ENCODE measurements at regions not wholly inside any gene's neighbourhood (a gene's known extent, or its start where the extent isn't known, plus 50 kb on each side); places are given as distances from the start of the nearest gene placed in this dataset.

DNA sequence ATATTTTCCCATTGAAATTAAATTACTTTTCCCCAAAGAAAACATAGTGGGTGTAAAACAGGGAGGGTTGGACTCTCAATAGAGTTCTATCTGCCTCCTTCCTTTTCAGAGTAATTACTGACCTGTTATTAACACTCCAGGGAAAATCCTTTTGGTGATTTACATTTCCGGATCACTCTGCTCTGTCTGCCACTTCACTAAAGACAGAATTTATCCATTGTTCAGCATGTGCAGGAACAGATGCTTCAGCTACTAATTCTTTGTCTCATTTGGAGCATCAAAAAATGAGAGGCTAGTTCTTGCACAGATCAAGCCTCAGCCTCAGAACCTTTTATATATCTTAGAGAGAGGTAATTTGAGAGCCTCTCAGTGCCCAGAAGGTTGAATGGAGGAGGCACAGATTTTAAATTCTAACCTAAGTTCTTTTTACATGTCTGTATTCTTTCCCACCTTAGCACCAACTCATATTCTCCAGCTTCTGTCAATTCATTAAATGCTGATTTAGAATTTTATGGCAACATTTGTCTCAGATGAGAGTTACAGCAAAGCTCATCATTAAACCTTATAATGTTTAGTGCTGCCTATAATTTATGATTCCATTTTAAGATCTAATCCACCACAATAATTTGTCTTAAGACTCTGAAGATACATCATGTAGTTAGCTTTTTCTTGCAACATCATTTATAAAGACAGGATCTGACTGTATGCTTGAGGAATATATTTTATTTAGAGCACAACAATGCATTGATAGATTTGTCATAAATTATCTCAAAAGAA lies 1494.4 kb downstream of the STIM2 start:
- DNase-seq, result no peak

GRCh38 chr4:28357990-28358389 lies 1497.3 kb downstream of the STIM2 start:
- peak; percentile 5 to 11 for DNase-seq

- DNase-seq, result no peak
These were observed 1498.0 kb downstream of the STIM2 start for GRCh38 chr4:28358606-28359005.

DNA sequence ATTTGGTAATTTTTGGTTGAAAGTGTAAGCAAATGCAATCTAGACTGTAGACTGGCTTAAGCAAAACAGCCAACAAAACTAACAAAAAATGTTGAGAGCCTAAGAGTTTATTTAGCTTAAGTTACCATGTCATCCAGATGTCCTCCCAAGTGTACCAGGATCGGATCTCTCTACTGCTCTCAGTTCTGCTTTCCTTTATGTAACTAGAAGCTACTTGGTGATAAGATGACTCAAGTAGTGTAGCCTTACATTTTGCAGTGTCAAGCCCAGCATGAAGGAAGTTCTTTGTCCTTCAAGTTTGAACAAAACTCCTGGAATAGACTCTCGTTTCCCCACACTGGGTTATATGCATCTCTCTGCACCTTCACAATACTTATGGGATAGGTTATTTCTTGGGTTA lies 1500.0 kb downstream of the STIM2 start:
- no peak for DNase-seq

DNA sequence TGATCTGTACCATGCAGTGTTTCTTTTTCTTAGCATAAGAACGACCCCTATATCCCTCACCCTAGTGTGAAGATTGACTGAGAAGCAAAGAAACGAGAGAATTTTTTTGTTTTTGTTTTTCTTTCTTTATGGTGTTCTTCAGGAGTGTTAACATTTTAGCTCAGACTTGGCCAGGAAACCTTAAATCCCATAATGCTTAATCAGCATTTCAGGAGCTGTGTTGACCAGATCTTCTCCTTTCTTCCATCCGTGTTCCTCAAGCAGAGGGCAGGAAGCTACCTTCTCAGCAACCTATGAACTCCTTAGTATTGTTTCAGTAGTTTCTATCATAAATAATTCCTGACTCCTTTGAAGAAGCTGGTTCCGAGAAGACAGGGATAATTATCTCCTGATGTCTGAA lies 1501.5 kb downstream of the STIM2 start:
- no peak for DNase-seq

GRCh38 chr4:28369499-28369898 lies 1508.9 kb downstream of the STIM2 start:
- DNase-seq, result no peak

DNA sequence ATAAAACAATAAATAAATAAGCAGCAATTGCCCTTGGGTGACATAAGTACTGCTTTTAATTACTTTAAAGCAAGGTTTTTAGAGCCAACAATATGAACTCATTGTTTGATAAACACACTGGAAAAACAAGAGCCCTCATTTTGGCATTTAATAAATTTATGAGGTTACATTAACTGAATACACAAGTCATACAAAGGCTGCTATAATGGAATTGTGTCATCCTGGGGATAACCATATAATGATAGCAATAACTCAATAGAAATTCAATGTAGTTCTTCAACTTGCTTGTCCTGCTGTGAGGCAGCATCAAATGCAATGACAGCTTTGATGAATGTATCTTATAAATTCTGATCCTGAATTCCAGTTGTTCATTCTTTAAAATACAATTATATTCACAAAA lies 1512.5 kb downstream of the STIM2 start:
- no peak for DNase-seq

DNA sequence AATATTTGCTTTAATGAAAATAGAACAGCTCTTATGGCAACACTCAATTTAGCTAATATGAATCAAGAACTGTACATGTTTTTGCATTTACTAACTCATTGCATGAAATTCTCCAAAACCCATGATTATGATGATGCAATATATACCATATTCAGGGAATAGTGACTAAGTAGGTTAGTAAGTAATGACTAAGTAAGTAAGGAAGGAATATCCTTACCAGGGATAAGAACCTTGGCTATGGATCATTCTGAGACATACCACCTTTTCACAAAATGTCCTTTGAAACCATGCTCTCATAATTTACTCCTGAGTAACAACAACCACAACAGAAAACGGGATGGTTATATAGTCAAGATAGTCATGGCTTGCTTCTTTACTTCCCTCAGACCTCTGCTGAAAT lies 1513.0 kb downstream of the STIM2 start:
- DNase-seq, result no peak

DNA sequence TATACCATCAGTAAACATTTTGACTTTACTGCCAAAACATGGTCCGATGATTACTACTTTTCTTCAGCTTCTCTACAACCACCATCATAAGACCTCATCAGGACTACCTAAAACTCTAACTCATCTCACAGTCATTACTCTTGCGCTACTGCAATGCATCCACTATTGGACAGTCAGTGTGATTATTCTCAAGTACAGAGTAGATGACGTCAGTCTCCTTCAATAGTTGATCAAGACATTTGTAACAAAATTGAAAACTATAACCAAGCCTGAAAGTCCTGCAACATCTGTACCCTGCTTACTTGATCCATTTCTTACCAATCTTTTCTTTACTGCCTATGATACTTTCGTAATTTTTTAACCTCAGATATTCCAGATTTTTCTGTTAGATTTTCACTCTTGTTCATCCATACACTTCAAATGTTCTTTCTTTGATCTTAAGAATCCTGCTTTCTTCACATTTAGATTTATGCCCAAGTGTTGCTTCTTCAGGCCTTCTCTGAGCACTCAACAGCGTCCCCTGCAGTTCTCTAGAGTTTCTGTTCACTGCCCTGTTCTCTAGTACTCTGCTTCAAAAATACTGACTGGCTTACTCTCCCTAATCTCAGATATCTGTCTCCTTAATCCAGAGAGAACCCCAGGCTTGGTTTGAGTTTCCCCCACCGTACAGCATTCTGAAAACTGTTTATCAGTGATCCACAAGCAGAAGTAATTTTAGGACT lies 1517.6 kb downstream of the STIM2 start:
- no peak for DNase-seq

DNA sequence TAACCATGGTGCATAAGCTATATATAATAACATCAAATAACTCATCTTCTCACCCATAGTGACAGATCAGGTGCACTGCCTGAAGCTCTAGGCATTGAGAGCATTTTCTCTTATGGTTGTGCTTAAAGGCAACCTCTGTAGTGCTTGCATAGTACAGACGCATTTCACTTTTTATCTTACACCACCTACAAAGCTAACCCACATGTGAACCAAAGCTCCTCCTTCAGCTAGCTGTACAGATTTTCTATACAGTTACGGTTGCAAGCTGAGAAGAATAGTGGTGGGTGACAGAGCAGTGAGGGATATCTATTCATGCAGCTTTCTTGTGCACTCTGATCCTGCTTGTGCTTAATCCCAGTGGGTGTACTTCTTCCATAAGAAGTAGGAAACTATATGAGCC lies 1525.2 kb downstream of the STIM2 start:
- no peak for DNase-seq

GRCh38 chr4:28386776-28387175 lies 1526.1 kb downstream of the STIM2 start:
- DNase-seq, result no peak

- no peak for DNase-seq
These were observed 1527.8 kb downstream of the STIM2 start for GRCh38 chr4:28388471-28388870.

- no peak for DNase-seq
These were observed 1531.2 kb downstream of the STIM2 start for GRCh38 chr4:28391877-28392276.

GRCh38 chr4:28402751-28403150 lies 1542.1 kb downstream of the STIM2 start:
- DNase-seq, result no peak

DNA sequence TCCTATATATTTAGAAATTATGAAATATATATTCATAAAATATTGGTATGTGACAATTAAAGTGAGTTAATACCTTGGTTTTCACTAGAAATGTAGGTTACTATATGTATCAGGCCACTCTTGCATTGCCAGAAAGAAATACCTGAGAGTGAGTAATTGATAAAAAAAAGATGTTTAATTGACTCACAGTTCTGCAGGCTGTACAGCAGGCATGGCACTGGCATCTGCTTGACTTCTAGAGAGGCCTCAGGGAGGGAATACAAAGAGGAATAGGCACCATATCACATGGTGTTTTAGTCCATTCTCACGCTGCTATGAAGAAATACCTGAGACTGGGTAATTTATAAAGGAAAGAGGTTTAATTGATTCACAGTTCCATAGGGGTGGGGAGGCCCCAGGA lies 1560.6 kb downstream of the STIM2 start:
- no peak for DNase-seq

- DNase-seq, result no peak
These were observed 1565.6 kb downstream of the STIM2 start for GRCh38 chr4:28426251-28426650.

DNA sequence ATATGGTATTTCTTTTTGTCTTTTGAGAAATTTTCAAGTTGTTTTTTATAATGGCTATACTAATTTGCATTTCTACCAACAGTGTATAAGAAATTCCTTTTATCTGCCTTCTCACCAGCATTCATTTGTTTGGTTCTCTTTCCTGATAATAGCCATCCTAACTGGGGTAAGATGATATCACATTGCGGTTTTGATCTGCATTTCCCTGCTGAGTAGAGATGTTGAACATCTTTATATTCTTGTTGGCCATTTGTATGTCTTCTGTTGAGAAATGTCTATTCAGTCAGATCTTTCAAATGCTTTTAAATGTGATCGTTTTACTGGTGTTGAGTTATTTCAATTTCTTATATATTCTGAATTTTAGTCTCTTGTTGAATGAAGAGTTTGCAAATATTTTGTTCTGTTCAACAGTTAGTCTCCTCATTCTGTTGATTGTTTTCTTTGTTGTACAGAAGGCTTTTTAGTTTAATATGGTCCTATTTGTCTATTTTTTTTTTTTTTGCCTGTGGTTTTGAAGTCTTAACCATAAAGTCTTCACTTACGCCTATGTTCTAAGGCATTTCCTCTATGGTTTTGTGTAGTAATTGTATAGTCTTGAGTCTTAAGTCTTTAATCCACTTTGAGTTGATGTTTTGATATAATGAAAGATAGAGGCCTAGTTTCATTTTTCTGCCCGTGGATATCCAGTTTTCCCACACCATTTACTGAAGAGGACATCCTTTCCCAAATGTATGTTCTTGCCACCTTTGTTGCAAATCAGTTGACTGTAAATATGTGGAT lies 1566.9 kb downstream of the STIM2 start:
- DNase-seq, result no peak

- no peak for DNase-seq
These were observed 1571.8 kb downstream of the STIM2 start for GRCh38 chr4:28432348-28433025.

DNA sequence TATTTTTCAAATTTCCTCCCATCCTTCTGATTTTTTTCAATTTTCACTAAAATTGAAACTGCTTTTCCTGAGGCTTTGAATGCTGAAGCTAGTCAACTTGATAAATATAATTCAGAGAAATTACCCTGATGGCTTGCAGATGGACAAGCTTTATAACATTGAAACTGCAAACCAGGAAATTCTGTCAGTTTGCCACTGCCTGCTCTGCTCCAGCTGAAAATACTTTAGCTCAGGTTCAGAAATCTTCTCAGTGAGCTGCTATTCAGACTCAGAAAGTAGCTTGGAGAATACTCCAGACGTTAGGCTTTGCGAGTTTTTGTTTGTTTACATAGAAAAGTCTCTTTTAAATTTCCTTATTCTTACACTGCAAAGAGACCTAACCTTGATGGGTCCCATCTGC lies 1574.7 kb downstream of the STIM2 start:
- no peak for DNase-seq

DNA sequence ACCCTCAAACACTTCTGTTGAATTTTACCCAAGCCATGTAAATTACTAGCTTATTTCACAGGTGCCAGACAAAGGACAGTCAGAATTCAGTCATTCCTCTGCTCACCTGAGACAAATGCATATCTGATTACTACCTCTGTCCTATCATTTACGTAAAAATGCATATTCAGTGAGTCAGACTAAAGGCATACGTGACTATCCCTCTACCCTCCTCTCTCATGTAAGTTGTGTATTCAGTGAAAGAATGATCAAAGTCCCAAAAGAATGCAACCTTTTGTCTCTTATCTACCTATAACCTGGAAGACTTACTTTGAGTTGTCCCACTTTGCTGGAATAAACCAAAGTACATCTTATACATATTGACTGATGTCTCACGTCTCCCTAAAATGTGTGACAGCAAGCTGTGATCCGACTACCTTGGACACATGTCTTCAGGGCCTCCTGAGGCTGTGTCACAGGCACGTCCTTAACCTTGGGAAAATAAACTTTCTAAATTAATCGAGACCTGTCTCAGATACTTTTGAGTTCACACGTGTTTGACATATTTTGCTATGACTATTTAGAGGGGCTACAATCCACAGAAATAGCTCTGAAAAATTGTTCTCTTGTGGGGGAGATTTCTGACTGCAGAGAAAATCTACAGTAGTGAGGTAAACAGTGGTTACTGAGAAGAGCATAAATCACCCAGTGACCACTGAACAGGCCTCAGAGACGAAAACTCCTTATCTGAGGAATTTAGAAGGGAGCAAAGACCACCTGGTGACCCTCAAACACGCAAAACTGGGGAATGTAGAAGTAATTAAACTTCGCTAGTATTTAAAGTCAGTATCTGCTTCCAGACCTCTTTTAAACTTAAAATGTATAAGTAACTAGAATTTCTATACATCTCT lies 1575.8 kb downstream of the STIM2 start:
- DNase-seq, result no peak

DNA sequence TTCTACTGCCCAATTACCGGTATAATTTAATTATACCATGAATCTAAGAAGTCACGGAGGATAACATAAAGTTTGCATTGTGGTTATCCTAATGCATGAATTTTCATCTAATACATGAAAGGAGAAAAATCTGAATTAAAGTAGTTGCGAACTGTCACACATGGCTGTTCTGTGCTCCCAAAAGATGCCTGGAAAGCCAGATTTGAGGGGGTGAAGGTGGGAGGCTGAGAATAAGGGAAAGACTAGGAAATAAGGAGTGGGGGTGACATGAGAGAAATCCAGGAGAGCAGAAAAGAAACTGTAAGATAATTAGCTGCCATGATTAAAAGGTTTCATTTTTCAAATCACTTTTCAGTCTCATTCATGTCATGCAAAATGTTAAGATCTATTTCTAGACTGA lies 1582.7 kb downstream of the STIM2 start:
- no peak for DNase-seq

- DNase-seq, result no peak
These were observed 1583.3 kb downstream of the STIM2 start for GRCh38 chr4:28443801-28444412.
